Testis (tissue), 2 donors: ENCODE measurements at regions not wholly inside any gene's neighbourhood (a gene's known extent, or its start where the extent isn't known, plus 50 kb on each side); places are given as distances from the start of the nearest gene placed in this dataset.

Experiments
- CTCF ChIP-seq, 3 experiments: fragments of 450-650 bp in 2 of 3; fragments of 200-600 bp in 1 of 3; sonication (generic) in 1 of 3; IDR thresholded peaks; one replicate each; pipeline ENCODE4 v1.5.1; 2016 to 2019; ENCODE audit warnings: antibody characterized with exemption in 3 of 3, mild to moderate bottlenecking in 2 of 3, moderate library complexity in 1 of 3
- POLR2A ChIP-seq: fragments of 450-650 bp; IDR thresholded peaks from one replicate; pipeline ENCODE4 v1.6.1; 2017; ENCODE audit warnings: antibody characterized with exemption, mild to moderate bottlenecking, moderate library complexity

- TF ChIP-seq CTCF (IDR thresholded peaks at IDR 0.05) (no peak), POLR2A (no peak)
Observed at GRCh38 chr7:115758025-115758424, 272.5 kb downstream of the TFEC start.
